ENCODE measurements at regions not wholly inside any gene's neighbourhood (a gene's known extent, or its start where the extent isn't known, plus 50 kb on each side); places are given as distances from the start of the nearest gene placed in this dataset.

DNA sequence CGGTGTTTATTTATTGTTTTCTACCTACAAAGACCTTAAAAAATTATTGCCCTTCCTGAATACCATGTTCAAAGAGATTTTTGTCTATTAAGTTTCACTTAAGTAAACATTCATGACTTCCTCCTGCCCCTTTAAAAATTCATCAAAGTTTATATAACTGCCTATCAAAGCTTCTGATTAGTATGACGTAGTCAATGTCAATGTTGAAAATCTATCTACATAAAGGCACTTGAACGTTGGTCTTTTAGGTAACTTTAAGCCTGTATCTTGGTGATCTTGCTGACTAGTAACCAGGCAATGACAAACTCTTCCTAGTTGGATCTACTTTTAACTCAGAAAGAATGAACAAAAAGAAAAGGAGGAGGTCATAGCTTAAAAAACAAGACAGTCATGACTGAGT is 97.2 kb downstream of the MAIP1 start:
- Histone ChIP-seq H3K36me3 (no peaks in the 10 kb centered on the region), H3K27me3 (no peaks in the 10 kb centered on the region), H3K9me3 (no peaks in the 10 kb centered on the region), H3K4me1 (no peaks in the 10 kb centered on the region), H3K27ac (no peak overlapping the region), H3K4me3 (no peak overlapping the region)
- DNase-seq (ENCODE audit: extremely low spot score in 2 of 2) = no peak
- TF ChIP-seq POLR2A (IDR thresholded peaks at IDR 0.05) = no peak
- no peak for TF ChIP-seq POLR2AphosphoS5 (IDR thresholded peaks at IDR 0.05; ENCODE audit: insufficient read depth in 1 of 2, low read depth in 1 of 2)
- TF ChIP-seq, protein P1, sequence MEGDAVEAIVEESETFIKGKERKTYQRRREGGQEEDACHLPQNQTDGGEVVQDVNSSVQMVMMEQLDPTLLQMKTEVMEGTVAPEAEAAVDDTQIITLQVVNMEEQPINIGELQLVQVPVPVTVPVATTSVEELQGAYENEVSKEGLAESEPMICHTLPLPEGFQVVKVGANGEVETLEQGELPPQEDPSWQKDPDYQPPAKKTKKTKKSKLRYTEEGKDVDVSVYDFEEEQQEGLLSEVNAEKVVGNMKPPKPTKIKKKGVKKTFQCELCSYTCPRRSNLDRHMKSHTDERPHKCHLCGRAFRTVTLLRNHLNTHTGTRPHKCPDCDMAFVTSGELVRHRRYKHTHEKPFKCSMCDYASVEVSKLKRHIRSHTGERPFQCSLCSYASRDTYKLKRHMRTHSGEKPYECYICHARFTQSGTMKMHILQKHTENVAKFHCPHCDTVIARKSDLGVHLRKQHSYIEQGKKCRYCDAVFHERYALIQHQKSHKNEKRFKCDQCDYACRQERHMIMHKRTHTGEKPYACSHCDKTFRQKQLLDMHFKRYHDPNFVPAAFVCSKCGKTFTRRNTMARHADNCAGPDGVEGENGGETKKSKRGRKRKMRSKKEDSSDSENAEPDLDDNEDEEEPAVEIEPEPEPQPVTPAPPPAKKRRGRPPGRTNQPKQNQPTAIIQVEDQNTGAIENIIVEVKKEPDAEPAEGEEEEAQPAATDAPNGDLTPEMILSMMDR (IDR thresholded peaks at IDR 0.05) = no peak
- intact Hi-C loops (cut with DNase I) = no loop called here

DNA sequence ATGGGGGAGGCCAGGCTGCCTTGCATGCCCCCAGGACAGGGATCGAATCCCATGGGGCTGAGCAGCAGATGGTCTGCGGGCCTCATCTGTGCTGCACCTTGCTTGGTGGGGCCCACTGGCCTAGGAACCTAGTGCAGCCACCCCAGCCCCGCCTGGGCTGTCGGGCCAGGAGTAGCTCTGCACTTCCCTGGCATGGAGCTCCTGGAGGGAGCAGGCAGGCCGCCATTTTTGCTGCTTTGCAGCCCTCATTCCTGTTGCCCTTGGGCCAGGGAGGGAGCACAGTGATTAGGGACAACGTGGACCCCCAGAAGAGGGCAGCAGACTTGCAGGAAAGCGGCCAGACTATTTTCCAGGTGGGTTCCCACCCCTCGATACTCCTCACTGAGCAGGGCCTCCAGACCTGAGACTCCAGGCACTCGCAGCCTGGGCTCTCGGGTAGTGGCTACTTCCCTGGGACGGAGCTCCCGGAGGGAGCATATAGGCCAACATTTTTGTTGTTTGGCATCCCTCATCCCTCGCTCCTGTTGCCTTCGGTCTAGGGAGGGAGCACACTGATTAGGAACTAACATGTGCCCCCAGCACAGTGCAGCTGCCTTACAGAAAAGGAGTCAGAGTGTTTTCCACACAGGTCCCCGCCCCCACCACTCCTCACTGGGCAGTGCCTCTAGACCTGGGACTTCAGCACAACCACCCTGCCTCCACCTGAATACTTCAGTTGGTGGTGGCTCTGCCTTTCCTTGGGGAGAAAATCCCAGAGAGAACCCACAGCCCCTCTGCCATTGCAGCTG is 99.5 kb downstream of the MAIP1 start:
- H3K4me1 ChIP-seq = no peaks in the 10 kb centered on the region
- intact Hi-C loops (cut with DNase I) = no loop called here
- TF ChIP-seq, protein P1 (IDR thresholded peaks at IDR 0.05) = no peak
- TF ChIP-seq POLR2AphosphoS5 (IDR thresholded peaks at IDR 0.05; ENCODE audit: insufficient read depth in 1 of 2, low read depth in 1 of 2) (no peak), POLR2A (IDR thresholded peaks at IDR 0.05) (no peak)
- H3K27ac ChIP-seq = no peak overlapping the region
- H3K36me3 ChIP-seq = no peaks in the 10 kb centered on the region
- H3K27me3 ChIP-seq = no peaks in the 10 kb centered on the region
- H3K4me3 ChIP-seq = no peak overlapping the region
- H3K9me3 ChIP-seq = no peaks in the 10 kb centered on the region
- no peak for DNase-seq (ENCODE audit: extremely low spot score in 2 of 2)

DNA sequence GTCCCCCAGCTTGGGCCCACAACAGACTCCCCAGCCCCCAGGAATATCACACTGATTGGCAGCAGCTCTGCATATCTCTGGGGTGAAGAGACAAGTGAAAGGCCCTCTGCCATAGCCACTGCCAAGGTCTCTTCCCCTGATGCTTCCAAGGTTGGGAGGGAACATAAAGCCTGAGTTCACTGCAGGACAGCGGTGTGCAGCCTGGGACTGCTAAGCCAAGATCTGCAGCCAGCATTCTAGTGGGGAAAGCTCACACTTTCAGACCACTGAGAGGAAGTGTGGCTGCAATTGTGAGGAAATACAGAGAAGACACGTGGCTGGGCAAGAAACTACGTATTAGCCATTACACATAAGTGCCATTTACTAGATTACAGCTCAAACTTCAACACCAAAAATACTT is 100.7 kb downstream of the MAIP1 start:
- H3K27me3 ChIP-seq = no peaks in the 10 kb centered on the region
- TF ChIP-seq POLR2AphosphoS5 (IDR thresholded peaks at IDR 0.05; ENCODE audit: insufficient read depth in 1 of 2, low read depth in 1 of 2) = no peak
- TF ChIP-seq, protein P1 (IDR thresholded peaks at IDR 0.05) = no peak
- no peak for TF ChIP-seq POLR2A (IDR thresholded peaks at IDR 0.05)
- H3K4me1 ChIP-seq = no peaks in the 10 kb centered on the region
- intact Hi-C loops (cut with DNase I) = no loop called here
- H3K27ac ChIP-seq = no peak overlapping the region
- H3K4me3 ChIP-seq = no peak overlapping the region
- no peak for DNase-seq (ENCODE audit: extremely low spot score in 2 of 2)
- H3K36me3 ChIP-seq = no peaks in the 10 kb centered on the region
- no peaks in the 10 kb centered on the region for H3K9me3 ChIP-seq

DNA sequence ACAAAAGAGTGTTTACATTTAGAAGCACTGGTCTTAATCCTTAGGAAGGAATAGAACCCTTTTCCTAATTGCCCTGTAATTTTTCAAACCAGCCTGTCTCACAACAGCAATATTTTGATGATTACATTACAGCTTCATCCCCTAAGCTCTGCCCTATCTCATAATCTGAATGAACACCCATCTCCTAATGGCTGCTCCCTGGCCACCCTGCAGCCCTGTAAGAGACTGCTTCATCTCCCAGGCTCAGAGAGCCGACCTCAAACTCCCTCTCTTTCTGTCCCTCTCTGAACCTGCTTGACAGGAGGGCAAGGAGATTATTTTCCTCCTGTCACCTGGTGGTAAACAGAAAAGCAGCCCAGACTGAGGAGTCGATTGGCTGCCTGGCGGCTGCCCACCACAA is 107.8 kb downstream of the MAIP1 start:
- H3K9me3 ChIP-seq = no peaks in the 10 kb centered on the region
- H3K27ac ChIP-seq = no peak overlapping the region
- no peak overlapping the region for H3K4me3 ChIP-seq
- no peaks in the 10 kb centered on the region for H3K27me3 ChIP-seq
- intact Hi-C loops (cut with DNase I) = no loop called here
- no peaks in the 10 kb centered on the region for H3K4me1 ChIP-seq
- TF ChIP-seq POLR2A (IDR thresholded peaks at IDR 0.05) = no peak
- no peak for TF ChIP-seq POLR2AphosphoS5 (IDR thresholded peaks at IDR 0.05; ENCODE audit: insufficient read depth in 1 of 2, low read depth in 1 of 2)
- TF ChIP-seq, protein P1 (IDR thresholded peaks at IDR 0.05) = no peak
- DNase-seq (ENCODE audit: extremely low spot score in 2 of 2) = no peak
- no peaks in the 10 kb centered on the region for H3K36me3 ChIP-seq

DNA sequence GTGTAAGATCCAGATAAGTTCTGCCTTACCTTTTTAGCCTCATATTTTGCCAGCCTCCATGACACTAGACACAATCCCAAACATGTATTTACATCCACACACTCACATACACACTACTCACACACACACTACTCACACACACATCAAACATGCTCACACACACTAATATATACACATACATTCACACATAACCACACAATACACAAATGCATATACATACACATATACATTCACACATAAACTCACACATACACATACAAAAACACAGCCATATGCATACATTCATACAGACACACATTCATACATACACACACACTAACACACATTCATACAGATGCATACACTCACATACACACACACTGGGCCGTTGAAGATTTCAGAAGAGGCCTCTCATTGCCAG is 109.5 kb downstream of the MAIP1 start:
- no peaks in the 10 kb centered on the region for H3K27me3 ChIP-seq
- intact Hi-C loops (cut with DNase I) = no loop called here
- H3K9me3 ChIP-seq = no peaks in the 10 kb centered on the region
- no peak overlapping the region for H3K4me3 ChIP-seq
- TF ChIP-seq POLR2AphosphoS5 (IDR thresholded peaks at IDR 0.05; ENCODE audit: insufficient read depth in 1 of 2, low read depth in 1 of 2) (no peak), POLR2A (IDR thresholded peaks at IDR 0.05) (no peak)
- TF ChIP-seq, protein P1 (IDR thresholded peaks at IDR 0.05) = no peak
- DNase-seq (ENCODE audit: extremely low spot score in 2 of 2) = no peak
- H3K36me3 ChIP-seq = no peaks in the 10 kb centered on the region
- H3K4me1 ChIP-seq = no peaks in the 10 kb centered on the region
- H3K27ac ChIP-seq = no peak overlapping the region
